ENCODE measurements at regions not wholly inside any gene's neighbourhood (a gene's known extent, or its start where the extent isn't known, plus 50 kb on each side); places are given as distances from the start of the nearest gene placed in this dataset.

DNA sequence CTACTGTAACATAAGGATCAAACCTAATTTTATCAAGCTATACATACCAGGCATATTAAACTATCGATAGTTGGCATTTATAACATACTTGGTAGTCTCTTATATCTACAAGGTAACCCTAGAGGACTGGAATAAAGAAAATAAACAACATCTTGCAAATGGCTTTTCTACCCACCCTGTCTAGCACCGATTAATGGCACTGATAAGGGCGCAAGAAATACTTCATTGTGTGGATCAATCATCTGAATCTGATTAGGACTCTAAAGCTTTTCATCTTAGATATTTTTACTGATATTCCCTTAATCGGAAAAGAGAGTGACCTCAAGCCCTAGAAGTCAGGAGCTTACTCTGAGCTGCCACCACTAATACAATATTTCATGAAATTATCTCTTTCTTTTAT, 1461.7 kb upstream of the PIK3C3 start:
- Mint-ChIP-seq H3K27ac (no peak overlapping the region), H3K27me3 (no peaks in the 10 kb centered on the region), H3K36me3 (ENCODE audit: low read depth) (no peaks in the 10 kb centered on the region), H3K4me1 (ENCODE audit: low read depth) (no peaks in the 10 kb centered on the region), H3K9me3 (peaks cover 10% of the 10 kb centered on the region), H3K4me3 (no peak overlapping the region)
- intact Hi-C loops (cut with micrococcal nuclease), result no loop called here

DNA sequence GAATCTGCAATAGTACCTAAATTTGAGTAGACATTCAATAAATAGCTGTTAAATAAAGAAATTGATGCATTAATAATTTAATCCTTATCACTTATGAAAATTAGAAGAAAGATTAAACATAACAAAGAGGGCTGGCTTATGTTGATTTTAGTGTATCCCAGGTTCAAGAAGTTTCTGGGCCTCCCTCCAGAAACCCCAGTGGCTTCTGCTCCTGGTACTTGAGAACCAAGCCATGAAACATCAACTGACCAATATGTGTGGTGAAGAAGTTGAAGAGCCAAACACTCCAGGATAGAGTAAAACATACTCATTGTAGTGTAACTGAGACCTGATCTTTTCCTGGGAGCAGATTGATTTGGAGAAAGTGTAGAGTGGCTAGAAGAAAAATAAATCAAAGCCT, 1465.7 kb upstream of the PIK3C3 start:
- Mint-ChIP-seq H3K27ac (no peak overlapping the region), H3K9me3 (peaks cover 2% of the 10 kb centered on the region), H3K27me3 (no peaks in the 10 kb centered on the region), H3K4me3 (no peak overlapping the region), H3K36me3 (ENCODE audit: low read depth) (no peaks in the 10 kb centered on the region), H3K4me1 (ENCODE audit: low read depth) (no peaks in the 10 kb centered on the region)
- intact Hi-C loops (cut with micrococcal nuclease), result no loop called here

DNA sequence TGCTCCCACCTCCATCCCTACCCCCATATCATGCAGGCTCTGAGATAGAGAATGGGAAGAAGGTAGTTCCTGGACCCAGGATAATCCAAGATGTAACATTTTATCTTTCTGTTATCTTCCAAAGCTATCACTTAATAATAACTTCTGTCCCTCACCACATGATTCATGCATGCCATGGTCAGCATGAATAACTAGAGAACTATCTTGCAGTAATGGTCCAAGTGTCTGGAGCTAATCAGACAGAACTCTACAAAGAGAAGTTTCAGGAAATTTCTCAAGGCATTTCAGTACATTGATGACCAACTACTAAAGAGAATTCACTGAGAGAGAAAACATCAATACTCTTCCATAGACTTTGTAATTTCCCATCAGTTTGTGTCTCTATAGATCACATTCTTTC, 1469.7 kb upstream of the PIK3C3 start:
- Mint-ChIP-seq H3K4me3 (no peak overlapping the region), H3K9me3 (no peaks in the 10 kb centered on the region), H3K27ac (no peak overlapping the region), H3K4me1 (ENCODE audit: low read depth) (no peaks in the 10 kb centered on the region), H3K27me3 (no peaks in the 10 kb centered on the region), H3K36me3 (ENCODE audit: low read depth) (no peaks in the 10 kb centered on the region)
- intact Hi-C loops (cut with micrococcal nuclease), result no loop called here

DNA sequence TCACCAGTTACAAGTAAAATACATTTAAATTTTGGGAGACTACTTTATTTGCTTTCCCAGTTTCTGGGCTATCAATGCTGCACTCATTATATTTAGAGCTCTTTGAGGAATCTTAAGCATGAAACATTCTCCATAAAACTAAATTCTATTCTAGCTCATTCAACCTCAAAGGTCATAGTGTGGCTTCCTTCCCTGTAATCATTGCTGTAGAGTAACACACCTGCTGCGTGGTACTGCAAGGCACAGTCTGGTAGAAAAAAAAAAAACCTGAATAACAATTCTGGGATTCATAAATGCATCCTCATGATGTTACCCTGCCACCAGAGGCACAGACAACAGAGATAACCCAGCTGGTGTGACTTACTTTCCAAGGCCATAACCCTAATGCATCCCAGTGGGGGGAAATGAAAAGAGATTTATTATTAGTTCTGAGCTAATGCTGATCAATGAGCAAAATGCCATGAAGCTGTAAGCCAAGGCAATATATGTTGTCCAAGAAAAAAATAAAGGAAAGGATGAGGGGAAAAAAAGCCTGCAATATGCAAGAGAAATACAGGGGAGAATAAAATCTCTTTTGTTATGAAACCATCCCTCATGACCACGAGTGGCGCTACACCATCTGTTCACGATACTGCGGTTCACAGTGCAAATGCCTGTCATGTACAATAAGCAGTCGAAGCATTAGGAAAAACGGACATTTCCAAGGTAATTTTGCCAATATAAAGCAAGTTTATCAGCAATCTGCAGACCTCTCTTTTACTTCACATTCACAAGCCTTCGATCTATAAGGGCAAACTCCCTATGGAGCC, 1481.6 kb upstream of the PIK3C3 start:
- H3K4me1 Mint-ChIP-seq (ENCODE audit: low read depth), result no peaks in the 10 kb centered on the region
- intact Hi-C loops (cut with micrococcal nuclease), result no loop called here
- no peak overlapping the region for H3K27ac Mint-ChIP-seq
- no peaks in the 10 kb centered on the region for H3K27me3 Mint-ChIP-seq
- no peak overlapping the region for H3K4me3 Mint-ChIP-seq
- no peaks in the 10 kb centered on the region for H3K9me3 Mint-ChIP-seq
- H3K36me3 Mint-ChIP-seq (ENCODE audit: low read depth), result no peaks in the 10 kb centered on the region

DNA sequence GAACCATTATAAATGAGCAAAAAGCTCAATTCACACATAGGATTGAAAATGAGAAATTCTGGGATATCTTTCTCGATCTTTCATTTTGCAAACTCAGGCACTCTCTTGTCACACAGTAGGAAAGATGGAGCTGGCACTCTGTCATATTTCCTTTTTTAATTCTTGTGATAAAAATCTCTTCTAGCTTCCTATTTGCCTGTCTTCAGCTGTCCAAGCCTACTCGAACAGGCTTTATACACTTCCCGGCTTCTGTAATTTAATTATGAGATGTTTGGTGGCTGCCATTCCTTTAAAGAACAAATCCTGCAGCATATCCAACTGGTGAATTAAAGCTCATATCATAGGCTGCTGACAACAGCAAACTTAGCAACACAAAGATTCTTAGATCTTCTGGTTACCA, 1484.3 kb upstream of the PIK3C3 start:
- Mint-ChIP-seq H3K9me3 (no peaks in the 10 kb centered on the region), H3K27me3 (no peaks in the 10 kb centered on the region), H3K27ac (no peak overlapping the region), H3K36me3 (ENCODE audit: low read depth) (no peaks in the 10 kb centered on the region), H3K4me3 (no peak overlapping the region), H3K4me1 (ENCODE audit: low read depth) (no peaks in the 10 kb centered on the region)
- intact Hi-C loops (cut with micrococcal nuclease), result no loop called here

DNA sequence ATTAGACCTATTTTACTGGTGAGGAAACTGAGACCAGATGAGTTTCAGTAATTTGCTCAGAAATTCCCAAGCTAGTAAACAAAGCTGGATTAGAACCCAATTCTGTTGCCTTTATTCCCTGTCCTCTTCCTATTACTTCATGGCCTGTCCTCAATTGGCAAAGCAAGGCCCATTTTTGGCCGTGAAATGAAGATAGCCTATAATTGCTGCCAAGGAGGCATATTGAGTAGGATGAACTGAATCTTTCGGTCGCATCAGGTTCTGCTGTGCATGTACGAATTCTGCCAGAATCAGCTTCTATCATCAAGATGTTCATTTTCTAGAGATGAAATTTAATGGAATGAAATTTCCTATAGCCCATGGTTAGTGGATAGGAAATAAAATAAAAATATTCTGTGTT, 1485.2 kb upstream of the PIK3C3 start:
- Mint-ChIP-seq H3K27ac (no peak overlapping the region), H3K9me3 (no peaks in the 10 kb centered on the region), H3K4me1 (ENCODE audit: low read depth) (no peaks in the 10 kb centered on the region), H3K4me3 (no peak overlapping the region), H3K36me3 (ENCODE audit: low read depth) (no peaks in the 10 kb centered on the region), H3K27me3 (no peaks in the 10 kb centered on the region)
- intact Hi-C loops (cut with micrococcal nuclease), result no loop called here

DNA sequence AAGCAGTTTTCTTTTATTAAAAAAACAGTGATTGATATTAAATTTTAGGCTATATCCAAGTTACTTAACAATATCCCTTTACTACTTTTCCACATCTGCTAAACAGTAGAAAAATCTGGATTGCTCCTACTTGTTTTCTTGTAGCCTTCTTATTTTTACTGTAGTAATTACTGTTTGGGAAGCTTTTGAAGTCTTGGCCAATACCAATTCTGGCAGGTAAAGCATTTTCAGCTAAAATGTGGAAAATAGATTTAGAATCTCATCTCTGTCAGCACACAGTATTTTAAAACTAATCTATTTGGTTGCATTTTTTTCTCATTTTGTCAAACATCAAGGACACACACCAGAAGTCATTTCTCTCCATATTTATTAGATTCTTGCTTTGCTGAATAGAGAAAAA, 1485.7 kb upstream of the PIK3C3 start:
- no peaks in the 10 kb centered on the region for H3K4me1 Mint-ChIP-seq (ENCODE audit: low read depth)
- H3K4me3 Mint-ChIP-seq, result no peak overlapping the region
- H3K27ac Mint-ChIP-seq, result no peak overlapping the region
- H3K9me3 Mint-ChIP-seq, result no peaks in the 10 kb centered on the region
- H3K27me3 Mint-ChIP-seq, result no peaks in the 10 kb centered on the region
- no peaks in the 10 kb centered on the region for H3K36me3 Mint-ChIP-seq (ENCODE audit: low read depth)
- intact Hi-C loops (cut with micrococcal nuclease), result no loop called here

DNA sequence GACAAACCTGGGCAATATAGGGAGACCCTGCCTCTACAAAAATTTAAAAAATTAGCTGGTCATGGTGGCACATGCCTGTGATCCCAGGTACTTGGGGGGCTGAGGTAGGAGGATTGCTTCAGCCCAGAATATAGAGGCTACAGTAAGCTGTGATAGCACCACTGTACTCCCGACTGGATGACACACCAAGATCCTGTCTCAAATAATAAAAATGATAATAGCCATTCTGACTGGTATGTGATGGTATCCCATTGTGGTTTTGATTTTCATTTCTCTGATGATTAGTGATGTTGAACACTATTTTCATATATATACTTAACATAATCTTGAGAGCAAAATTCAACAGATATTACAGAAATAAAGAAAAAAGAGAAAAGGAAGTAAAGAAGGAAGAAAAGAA, 1491.0 kb upstream of the PIK3C3 start:
- H3K9me3 Mint-ChIP-seq, result no peaks in the 10 kb centered on the region
- no peak overlapping the region for H3K4me3 Mint-ChIP-seq
- H3K27me3 Mint-ChIP-seq, result no peaks in the 10 kb centered on the region
- no peaks in the 10 kb centered on the region for H3K36me3 Mint-ChIP-seq (ENCODE audit: low read depth)
- H3K4me1 Mint-ChIP-seq (ENCODE audit: low read depth), result no peaks in the 10 kb centered on the region
- intact Hi-C loops (cut with micrococcal nuclease), result no loop called here
- no peak overlapping the region for H3K27ac Mint-ChIP-seq

DNA sequence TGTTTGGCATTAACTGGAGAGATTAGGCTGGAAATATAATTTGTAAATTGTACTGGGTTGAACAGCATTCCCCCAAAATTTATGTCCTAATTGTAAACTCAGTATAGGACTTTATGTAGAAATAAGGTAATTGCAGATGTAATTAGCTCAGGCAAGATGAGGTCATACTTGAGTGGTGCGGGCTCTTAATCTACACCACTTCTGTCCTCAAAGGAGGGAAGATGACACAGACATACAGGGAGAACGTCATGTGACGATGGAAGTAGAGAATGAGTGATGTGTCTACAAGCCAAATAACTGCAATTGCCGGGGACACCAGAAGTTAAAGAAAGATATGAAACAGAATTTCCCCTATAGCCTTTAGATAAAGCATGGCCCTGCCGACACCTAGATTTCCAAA, 1501.1 kb upstream of the PIK3C3 start:
- H3K27me3 Mint-ChIP-seq, result no peaks in the 10 kb centered on the region
- no peak overlapping the region for H3K27ac Mint-ChIP-seq
- intact Hi-C loops (cut with micrococcal nuclease), result no loop called here
- H3K9me3 Mint-ChIP-seq, result peaks cover 12% of the 10 kb centered on the region
- no peak overlapping the region for H3K4me3 Mint-ChIP-seq
- no peaks in the 10 kb centered on the region for H3K36me3 Mint-ChIP-seq (ENCODE audit: low read depth)
- no peaks in the 10 kb centered on the region for H3K4me1 Mint-ChIP-seq (ENCODE audit: low read depth)

DNA sequence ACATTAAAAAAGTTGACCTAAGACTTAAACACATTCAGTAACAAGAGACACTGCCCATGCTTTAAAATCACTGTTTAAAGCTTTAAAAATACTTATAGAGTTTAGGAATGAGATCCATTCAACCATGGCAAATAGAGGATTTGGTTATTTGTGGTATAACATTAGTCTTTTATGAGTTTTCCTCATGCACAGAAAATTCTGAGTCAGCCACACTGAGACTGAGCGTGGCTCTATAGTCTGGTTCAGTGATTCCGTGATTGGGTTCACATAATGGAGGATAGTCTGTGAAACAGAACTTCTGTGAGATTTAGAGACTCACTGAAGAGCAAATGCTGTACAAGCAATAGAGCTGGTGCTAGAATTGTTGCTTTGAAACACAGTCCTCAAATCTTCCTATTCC, 1502.4 kb upstream of the PIK3C3 start:
- no peaks in the 10 kb centered on the region for H3K36me3 Mint-ChIP-seq (ENCODE audit: low read depth)
- H3K4me1 Mint-ChIP-seq (ENCODE audit: low read depth), result no peaks in the 10 kb centered on the region
- no peaks in the 10 kb centered on the region for H3K27me3 Mint-ChIP-seq
- H3K9me3 Mint-ChIP-seq, result peaks cover 12% of the 10 kb centered on the region
- H3K4me3 Mint-ChIP-seq, result no peak overlapping the region
- intact Hi-C loops (cut with micrococcal nuclease), result no loop called here
- H3K27ac Mint-ChIP-seq, result no peak overlapping the region

DNA sequence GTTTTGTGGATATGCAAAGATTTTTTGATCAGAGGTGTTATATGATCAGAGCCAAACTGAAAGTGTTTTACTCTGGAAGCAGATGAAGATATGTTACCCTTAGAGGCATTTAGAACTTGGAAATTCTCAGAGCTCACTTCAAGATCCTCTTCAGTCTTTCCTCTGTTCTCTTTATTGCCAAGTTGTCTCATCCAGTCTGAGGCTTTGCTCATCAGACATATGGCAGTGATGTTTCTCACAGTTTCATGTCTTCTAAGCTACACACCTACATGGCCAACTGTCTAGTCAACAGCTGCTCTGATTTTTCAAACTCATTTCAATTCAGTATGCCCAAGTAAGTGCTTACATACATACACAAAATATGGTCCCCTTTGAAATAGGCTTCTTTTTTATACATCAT, 1504.3 kb upstream of the PIK3C3 start:
- intact Hi-C loops (cut with micrococcal nuclease), result no loop called here
- no peak overlapping the region for H3K4me3 Mint-ChIP-seq
- peaks cover 12% of the 10 kb centered on the region for H3K9me3 Mint-ChIP-seq
- no peaks in the 10 kb centered on the region for H3K27me3 Mint-ChIP-seq
- no peaks in the 10 kb centered on the region for H3K4me1 Mint-ChIP-seq (ENCODE audit: low read depth)
- no peaks in the 10 kb centered on the region for H3K36me3 Mint-ChIP-seq (ENCODE audit: low read depth)
- no peak overlapping the region for H3K27ac Mint-ChIP-seq

DNA sequence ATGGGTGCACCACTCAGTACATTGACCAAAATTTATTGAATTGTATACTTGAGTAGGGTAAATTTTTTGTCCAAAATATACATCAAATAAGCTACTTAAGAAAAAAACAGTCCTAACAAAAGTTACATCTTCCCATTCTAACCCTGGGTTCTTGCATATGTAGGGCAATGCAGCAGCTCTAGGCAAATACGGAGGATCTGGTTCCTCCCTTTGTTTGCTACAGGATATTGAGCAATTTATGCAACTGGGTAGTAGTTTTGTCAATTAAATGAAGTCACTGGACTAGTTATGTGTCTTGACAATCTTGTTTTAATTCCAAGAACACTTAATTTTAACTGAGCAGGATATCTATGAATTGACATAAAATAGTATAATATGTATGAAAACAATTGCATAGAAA, 1507.2 kb upstream of the PIK3C3 start:
- Mint-ChIP-seq H3K27me3 (no peaks in the 10 kb centered on the region), H3K4me3 (no peak overlapping the region), H3K4me1 (ENCODE audit: low read depth) (no peaks in the 10 kb centered on the region), H3K9me3 (peaks cover under 1% of the 10 kb centered on the region), H3K27ac (no peak overlapping the region), H3K36me3 (ENCODE audit: low read depth) (no peaks in the 10 kb centered on the region)
- intact Hi-C loops (cut with micrococcal nuclease), result no loop called here

DNA sequence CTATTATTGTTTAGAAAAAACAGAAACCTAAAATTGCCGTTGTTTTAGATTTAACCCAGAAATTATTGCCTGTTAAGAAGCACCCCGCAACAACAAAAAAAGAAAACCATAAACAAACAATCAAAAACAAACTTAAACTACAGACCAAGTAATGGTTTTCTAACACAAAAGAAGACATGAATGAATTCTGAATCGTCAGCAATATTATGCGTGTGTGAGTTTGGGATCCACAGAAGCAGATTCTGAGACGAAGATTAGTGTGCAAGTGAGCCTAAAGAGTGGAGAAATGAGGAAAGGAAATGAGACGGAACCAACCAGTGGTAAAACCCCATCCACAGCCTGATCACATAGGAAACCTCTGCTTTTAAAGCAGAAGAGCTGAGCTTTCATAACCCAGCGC, 1514.9 kb upstream of the PIK3C3 start:
- Mint-ChIP-seq H3K4me3 (no peak overlapping the region), H3K4me1 (ENCODE audit: low read depth) (no peaks in the 10 kb centered on the region), H3K27ac (no peak overlapping the region), H3K9me3 (no peaks in the 10 kb centered on the region), H3K27me3 (no peaks in the 10 kb centered on the region), H3K36me3 (ENCODE audit: low read depth) (no peaks in the 10 kb centered on the region)
- intact Hi-C loops (cut with micrococcal nuclease), result no loop called here

DNA sequence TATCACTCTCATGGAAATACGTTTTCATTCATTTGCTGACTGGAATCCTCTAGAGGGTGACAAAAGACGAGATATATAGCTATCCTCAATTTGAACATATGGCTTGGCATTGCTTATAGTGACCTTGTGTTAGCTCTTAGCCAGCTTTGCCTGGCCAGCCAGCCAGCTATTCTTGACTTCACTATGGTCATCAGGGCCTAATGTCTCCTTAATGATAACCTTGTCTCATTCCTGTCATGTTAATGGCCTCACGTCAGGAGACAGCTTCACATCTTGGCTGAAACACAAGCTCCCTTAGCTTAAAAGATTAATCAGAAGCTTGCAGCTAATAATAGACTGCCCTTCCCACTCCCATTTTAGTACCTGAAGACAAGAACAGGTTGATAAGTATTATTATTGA, 1517.5 kb upstream of the PIK3C3 start:
- Mint-ChIP-seq H3K4me3 (no peak overlapping the region), H3K4me1 (ENCODE audit: low read depth) (no peaks in the 10 kb centered on the region), H3K9me3 (no peaks in the 10 kb centered on the region), H3K36me3 (ENCODE audit: low read depth) (no peaks in the 10 kb centered on the region), H3K27me3 (no peaks in the 10 kb centered on the region), H3K27ac (no peak overlapping the region)
- intact Hi-C loops (cut with micrococcal nuclease), result no loop called here

All from dendritic cell treated with granulocyte-macrophage colony-stimulating factor and Interleukin-4, amounts not matched to agents 40 ng/mL and 50 ng/mL, for 4 days (primary cell).